Sigmoid colon (tissue), 4 donors: ENCODE measurements at regions not wholly inside any gene's neighbourhood (a gene's known extent, or its start where the extent isn't known, plus 50 kb on each side); places are given as distances from the start of the nearest gene placed in this dataset.

Experiments
- POLR2AphosphoS5 ChIP-seq, 4 donors: sonication (generic); formaldehyde crosslinking; IDR thresholded peaks; one replicate each; pipeline ENCODE4 v1.6.1; 2017; ENCODE audit warnings: antibody characterized with exemption in 4 of 4
- TF ChIP-seq, protein P1 (sequence below), 4 experiments: fragments of 450-650 bp in 3 of 4; fragments of 200-600 bp in 1 of 4; IDR thresholded peaks; one replicate each; pipeline ENCODE4 v1.5.1; 2016 to 2019; ENCODE audit warnings: antibody characterized with exemption in 4 of 4, mild to moderate bottlenecking in 3 of 4, moderate library complexity in 2 of 4

DNA sequence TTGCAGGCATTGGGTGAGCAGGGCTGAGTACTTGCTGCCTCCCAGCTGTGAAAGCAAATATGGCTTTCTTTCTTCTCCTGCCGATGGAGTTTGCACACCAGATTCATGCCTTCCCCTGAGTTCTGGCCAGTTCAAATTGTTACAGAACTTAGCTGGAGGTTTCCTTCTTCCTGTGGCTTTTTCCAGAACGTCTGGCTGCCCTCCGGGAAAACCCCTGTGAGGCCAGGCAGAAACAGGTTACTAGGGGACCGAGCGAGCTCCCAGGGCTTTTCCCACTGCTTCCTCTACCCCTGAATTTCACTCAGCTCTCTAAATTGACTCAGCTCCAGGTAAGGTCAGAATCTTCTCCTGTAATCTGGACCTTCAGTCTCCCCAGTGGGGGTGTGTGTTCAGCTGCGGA, 482.4 kb downstream of the C4orf33 start:
- TF ChIP-seq, protein P1, sequence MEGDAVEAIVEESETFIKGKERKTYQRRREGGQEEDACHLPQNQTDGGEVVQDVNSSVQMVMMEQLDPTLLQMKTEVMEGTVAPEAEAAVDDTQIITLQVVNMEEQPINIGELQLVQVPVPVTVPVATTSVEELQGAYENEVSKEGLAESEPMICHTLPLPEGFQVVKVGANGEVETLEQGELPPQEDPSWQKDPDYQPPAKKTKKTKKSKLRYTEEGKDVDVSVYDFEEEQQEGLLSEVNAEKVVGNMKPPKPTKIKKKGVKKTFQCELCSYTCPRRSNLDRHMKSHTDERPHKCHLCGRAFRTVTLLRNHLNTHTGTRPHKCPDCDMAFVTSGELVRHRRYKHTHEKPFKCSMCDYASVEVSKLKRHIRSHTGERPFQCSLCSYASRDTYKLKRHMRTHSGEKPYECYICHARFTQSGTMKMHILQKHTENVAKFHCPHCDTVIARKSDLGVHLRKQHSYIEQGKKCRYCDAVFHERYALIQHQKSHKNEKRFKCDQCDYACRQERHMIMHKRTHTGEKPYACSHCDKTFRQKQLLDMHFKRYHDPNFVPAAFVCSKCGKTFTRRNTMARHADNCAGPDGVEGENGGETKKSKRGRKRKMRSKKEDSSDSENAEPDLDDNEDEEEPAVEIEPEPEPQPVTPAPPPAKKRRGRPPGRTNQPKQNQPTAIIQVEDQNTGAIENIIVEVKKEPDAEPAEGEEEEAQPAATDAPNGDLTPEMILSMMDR (IDR thresholded peaks at IDR 0.05), result no peak
- no peak for TF ChIP-seq POLR2AphosphoS5 (IDR thresholded peaks at IDR 0.05)
